ENCODE measurements at regions not wholly inside any gene's neighbourhood (a gene's known extent, or its start where the extent isn't known, plus 50 kb on each side); places are given as distances from the start of the nearest gene placed in this dataset.

DNA sequence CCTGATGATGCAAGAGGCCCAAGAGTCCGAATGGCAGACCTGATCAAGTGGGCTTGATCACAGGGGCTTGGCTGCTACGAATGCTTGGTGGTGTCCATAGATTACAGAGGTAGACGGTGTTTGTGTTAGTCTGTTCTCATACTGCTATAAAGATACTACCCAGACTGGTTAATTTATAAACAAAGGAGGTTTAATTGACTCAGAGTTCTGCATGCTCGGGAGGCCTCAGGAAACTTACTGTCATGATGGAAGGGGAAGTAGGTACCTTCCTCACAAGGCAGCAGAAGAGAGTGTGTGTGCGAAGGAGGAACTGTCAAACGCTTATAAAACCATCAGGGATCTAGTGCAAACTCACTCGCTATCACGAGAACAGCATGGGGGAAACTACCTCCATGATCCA lies 268.9 kb upstream of the KLF6 start (continued):
- TF ChIP-seq, protein P1, sequence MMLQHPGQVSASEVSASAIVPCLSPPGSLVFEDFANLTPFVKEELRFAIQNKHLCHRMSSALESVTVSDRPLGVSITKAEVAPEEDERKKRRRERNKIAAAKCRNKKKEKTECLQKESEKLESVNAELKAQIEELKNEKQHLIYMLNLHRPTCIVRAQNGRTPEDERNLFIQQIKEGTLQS (IDR thresholded peaks at IDR 0.05): peak; percentile 58; the same call in 1 of the 2 replicates
- TF ChIP-seq, protein P1 (CRISPR knock-in tag; conservative IDR thresholded peaks at IDR 0.05): no peak
- TF ChIP-seq SRSF1 (IDR thresholded peaks at IDR 0.05; ENCODE audit: low read depth, low read length) (no peak), TSC22D4 (tag; IDR thresholded peaks at IDR 0.05) (no peak), PHB2 (IDR thresholded peaks at IDR 0.05; ENCODE audit: low read depth) (no peak), ZNF165 (CRISPR knock-in tag; IDR thresholded peaks at IDR 0.05; ENCODE audit: borderline replicate concordance) (no peak), BACH1 (tag; IDR thresholded peaks at IDR 0.05) (no peak)
- TF ChIP-seq, protein P2, sequence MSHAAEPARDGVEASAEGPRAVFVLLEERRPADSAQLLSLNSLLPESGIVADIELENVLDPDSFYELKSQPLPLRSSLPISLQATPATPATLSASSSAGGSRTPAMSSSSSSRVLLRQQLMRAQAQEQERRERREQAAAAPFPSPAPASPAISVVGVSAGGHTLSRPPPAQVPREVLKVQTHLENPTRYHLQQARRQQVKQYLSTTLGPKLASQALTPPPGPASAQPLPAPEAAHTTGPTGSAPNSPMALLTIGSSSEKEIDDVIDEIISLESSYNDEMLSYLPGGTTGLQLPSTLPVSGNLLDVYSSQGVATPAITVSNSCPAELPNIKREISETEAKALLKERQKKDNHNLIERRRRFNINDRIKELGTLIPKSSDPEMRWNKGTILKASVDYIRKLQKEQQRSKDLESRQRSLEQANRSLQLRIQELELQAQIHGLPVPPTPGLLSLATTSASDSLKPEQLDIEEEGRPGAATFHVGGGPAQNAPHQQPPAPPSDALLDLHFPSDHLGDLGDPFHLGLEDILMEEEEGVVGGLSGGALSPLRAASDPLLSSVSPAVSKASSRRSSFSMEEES (CRISPR knock-in tag; IDR thresholded peaks at IDR 0.05): no peak

DNA sequence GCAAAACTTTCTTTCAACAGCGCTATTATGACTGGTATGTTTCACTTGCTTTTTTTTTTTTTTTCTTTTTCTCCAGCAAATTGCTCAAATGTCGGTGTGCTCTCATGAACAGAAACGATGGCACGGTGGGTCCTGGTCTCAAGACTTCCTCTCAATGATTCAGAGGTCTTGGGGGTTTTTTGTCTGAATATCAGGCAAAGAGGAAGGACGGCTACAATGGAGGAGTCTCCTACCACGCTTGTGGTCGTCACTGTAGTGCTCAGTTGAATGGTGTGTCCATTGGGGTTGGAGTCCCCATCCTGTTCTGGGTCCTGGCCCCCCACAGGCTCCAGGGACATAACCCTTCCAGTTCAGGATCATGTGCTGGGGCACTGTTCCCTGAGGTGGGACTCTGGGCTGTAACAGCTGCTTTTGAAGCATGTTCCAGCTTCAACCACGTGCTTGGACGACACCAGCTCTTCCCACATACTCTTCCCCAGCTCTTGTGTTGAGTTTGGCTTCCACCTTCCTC lies 266.7 kb upstream of the KLF6 start:
- in situ Hi-C loops (cut with MboI): no loop called here
- CTCF ChIA-PET (ENCODE audit: low intra/inter-chr PET ratio): no interaction called here
- peak overlapping the region; percentile 63 for H2AFZ ChIP-seq (ENCODE audit: low read depth, low read length)
- TF ChIP-seq SUPT5H (IDR thresholded peaks at IDR 0.05) (no peak), ZSCAN29 (IDR thresholded peaks at IDR 0.05) (no peak), ZNF589 (CRISPR knock-in tag; IDR thresholded peaks at IDR 0.05; ENCODE audit: low read depth) (peak; percentile 56; the same call in 1 of the 2 replicates)
- TF ChIP-seq, protein P3, sequence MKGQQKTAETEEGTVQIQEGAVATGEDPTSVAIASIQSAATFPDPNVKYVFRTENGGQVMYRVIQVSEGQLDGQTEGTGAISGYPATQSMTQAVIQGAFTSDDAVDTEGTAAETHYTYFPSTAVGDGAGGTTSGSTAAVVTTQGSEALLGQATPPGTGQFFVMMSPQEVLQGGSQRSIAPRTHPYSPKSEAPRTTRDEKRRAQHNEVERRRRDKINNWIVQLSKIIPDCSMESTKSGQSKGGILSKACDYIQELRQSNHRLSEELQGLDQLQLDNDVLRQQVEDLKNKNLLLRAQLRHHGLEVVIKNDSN (CRISPR knock-in tag; IDR thresholded peaks at IDR 0.05): 0 out of 2 replicates have a peak, but pooled peaks have one; percentile 14
- TF ChIP-seq, protein P4, sequence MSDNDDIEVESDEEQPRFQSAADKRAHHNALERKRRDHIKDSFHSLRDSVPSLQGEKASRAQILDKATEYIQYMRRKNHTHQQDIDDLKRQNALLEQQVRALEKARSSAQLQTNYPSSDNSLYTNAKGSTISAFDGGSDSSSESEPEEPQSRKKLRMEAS (CRISPR knock-in tag; IDR thresholded peaks at IDR 0.05): peak; percentile 49; the same call in 1 of the 2 replicates
- TF ChIP-seq, protein P5, sequence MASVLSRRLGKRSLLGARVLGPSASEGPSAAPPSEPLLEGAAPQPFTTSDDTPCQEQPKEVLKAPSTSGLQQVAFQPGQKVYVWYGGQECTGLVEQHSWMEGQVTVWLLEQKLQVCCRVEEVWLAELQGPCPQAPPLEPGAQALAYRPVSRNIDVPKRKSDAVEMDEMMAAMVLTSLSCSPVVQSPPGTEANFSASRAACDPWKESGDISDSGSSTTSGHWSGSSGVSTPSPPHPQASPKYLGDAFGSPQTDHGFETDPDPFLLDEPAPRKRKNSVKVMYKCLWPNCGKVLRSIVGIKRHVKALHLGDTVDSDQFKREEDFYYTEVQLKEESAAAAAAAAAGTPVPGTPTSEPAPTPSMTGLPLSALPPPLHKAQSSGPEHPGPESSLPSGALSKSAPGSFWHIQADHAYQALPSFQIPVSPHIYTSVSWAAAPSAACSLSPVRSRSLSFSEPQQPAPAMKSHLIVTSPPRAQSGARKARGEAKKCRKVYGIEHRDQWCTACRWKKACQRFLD (CRISPR knock-in tag; IDR thresholded peaks at IDR 0.05): peak; percentile 59; the same call in 1 of the 2 replicates
- TF ChIP-seq, protein P6, sequence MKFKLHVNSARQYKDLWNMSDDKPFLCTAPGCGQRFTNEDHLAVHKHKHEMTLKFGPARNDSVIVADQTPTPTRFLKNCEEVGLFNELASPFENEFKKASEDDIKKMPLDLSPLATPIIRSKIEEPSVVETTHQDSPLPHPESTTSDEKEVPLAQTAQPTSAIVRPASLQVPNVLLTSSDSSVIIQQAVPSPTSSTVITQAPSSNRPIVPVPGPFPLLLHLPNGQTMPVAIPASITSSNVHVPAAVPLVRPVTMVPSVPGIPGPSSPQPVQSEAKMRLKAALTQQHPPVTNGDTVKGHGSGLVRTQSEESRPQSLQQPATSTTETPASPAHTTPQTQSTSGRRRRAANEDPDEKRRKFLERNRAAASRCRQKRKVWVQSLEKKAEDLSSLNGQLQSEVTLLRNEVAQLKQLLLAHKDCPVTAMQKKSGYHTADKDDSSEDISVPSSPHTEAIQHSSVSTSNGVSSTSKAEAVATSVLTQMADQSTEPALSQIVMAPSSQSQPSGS (CRISPR knock-in tag; IDR thresholded peaks at IDR 0.05): no peak

More for the DNA sequence above, 266.7 kb upstream of the KLF6 start:
- Histone ChIP-seq H3K9me3 (replicated peaks; ENCODE audit: control insufficient read depth, insufficient read depth, low read depth, low read length) (no peaks in the 10 kb centered on the region), H3K4me2 (ENCODE audit: insufficient read depth, low read length) (0 out of 2 replicates have a peak overlapping the region, but pooled peaks have one; percentile 6), H3K27me3 (ENCODE audit: control insufficient read depth in 2 of 2, insufficient read depth in 2 of 2, low read length in 2 of 2) (peaks cover 0 to 6% of the 10 kb centered on the region in 2 experiments; a peak in 1 of 5 replicates), H3K9me1 (ENCODE audit: control insufficient read depth, insufficient read depth, low read length) (no peaks in the 10 kb centered on the region), H3K9ac (ENCODE audit: insufficient read depth in 1 of 2, low read depth in 2 of 2, low read length in 2 of 2) (no peak overlapping the region), H3K4me3 (no peak overlapping the region), H3K27ac (ENCODE audit: extremely low read depth, low read depth, low read length) (no peak overlapping the region), H3K4me1 (replicated peaks in 1 of 2; ENCODE audit: control insufficient read depth in 2 of 2, insufficient read depth in 2 of 2, low read length in 2 of 2) (no peaks in the 10 kb centered on the region), H3K79me2 (ENCODE audit: control insufficient read depth, insufficient read depth, low read length) (no peaks in the 10 kb centered on the region), H4K20me1 (replicated peaks; ENCODE audit: control insufficient read depth, insufficient read depth, low read length) (no peaks in the 10 kb centered on the region), H3K36me3 (ENCODE audit: control insufficient read depth, insufficient read depth, low read length) (no peaks in the 10 kb centered on the region)
- WGBS (ENCODE audit: insufficient coverage, low coverage, missing lambda C conversion rate): 17% methylated on average over 8 of the region's 9 CpGs
- DNase-seq (ENCODE audit: extremely low read depth in 1 of 4, low spot score in 3 of 4) (no peak), ATAC-seq (peak; percentile 36), FAIRE-seq (no peak)
- POLR2A ChIA-PET: interaction anchor here (0.6 kb wide), 1 partner anchor 268 kb away, joined by 5 read pairs; no protein-coding TSS in a partner anchor
- intact Hi-C loops (cut with micrococcal nuclease): no loop called here
- no TSS peak for BruUV-seq (replicated peaks)

Measured in K562 (cell line).